ENCODE measurements at regions not wholly inside any gene's neighbourhood (a gene's known extent, or its start where the extent isn't known, plus 50 kb on each side); places are given as distances from the start of the nearest gene placed in this dataset.

GRCh38 chr2:226308986-226309385 lies 490.6 kb downstream of the IRS1 start:
- TF ChIP-seq CTCF (IDR thresholded peaks at IDR 0.05; ENCODE audit: low read depth, low read length, missing input control) (no peak), ZBTB33 (IDR thresholded peaks at IDR 0.05) (no peak), JUND (IDR thresholded peaks at IDR 0.05) (no peak), RXRA (IDR thresholded peaks at IDR 0.05) (no peak), REST (IDR thresholded peaks at IDR 0.05) (no peak), SP1 (IDR thresholded peaks at IDR 0.05) (no peak), RAD21 (IDR thresholded peaks at IDR 0.05) (no peak), YY1 (IDR thresholded peaks at IDR 0.05) (no peak), TAF1 (conservative IDR thresholded peaks at IDR 0.05) (no peak), GABPA (IDR thresholded peaks at IDR 0.05 in 1 of 2, conservative IDR thresholded peaks at IDR 0.05 in 1 of 2) (no peak), EGR1 (IDR thresholded peaks at IDR 0.05; ENCODE audit: low read depth in 2 of 2) (no peak), HNF4A (conservative IDR thresholded peaks at IDR 0.05) (no peak)
- TF ChIP-seq, protein P1, sequence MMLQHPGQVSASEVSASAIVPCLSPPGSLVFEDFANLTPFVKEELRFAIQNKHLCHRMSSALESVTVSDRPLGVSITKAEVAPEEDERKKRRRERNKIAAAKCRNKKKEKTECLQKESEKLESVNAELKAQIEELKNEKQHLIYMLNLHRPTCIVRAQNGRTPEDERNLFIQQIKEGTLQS (IDR thresholded peaks at IDR 0.05) = no peak
- TF ChIP-seq, protein P2, sequence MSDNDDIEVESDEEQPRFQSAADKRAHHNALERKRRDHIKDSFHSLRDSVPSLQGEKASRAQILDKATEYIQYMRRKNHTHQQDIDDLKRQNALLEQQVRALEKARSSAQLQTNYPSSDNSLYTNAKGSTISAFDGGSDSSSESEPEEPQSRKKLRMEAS (IDR thresholded peaks at IDR 0.05) = no peak

All from liver (tissue), 3 donors.